ENCODE measurements at regions not wholly inside any gene's neighbourhood (a gene's known extent, or its start where the extent isn't known, plus 50 kb on each side); places are given as distances from the start of the nearest gene placed in this dataset.

- Histone ChIP-seq H3K27me3 (peaks cover 0 to 61% (median 0%) of the 10 kb centered on the region in 4 donors), H3K9me3 (peaks cover 0 to 17% (median 11%) of the 10 kb centered on the region in 3 donors), H3K36me3 (no peaks in the 10 kb centered on the region), H3K27ac (no peak overlapping the region), H3K4me3 (no peak overlapping the region), H3K4me1 (peaks cover 0 to 7% (median 0%) of the 10 kb centered on the region in 3 donors)
- intact Hi-C loops (cut with DNase I) = no loop called here
- no peak for DNase-seq
- TF ChIP-seq POLR2A (IDR thresholded peaks at IDR 0.05) (no peak), CTCF (IDR thresholded peaks at IDR 0.05) (no peak)
- 46 to 57% methylated on average over 4 to 7 of the region's 18 CpGs for WGBS, 2 donors
Observed at GRCh38 chr7:155194382-155195140, 103.1 kb upstream of the INSIG1 start.

- WGBS, 2 donors = 41 to 44% methylated on average over 1 of the region's 1 CpG
- Histone ChIP-seq H3K9me3 (peaks cover 0 to 17% (median 11%) of the 10 kb centered on the region in 3 donors), H3K27me3 (peaks cover 0 to 52% (median 0%) of the 10 kb centered on the region in 4 donors), H3K4me1 (no peaks in the 10 kb centered on the region), H3K27ac (no peak overlapping the region), H3K36me3 (no peaks in the 10 kb centered on the region), H3K4me3 (no peak overlapping the region)
- TF ChIP-seq CTCF (IDR thresholded peaks at IDR 0.05) (no peak), POLR2A (IDR thresholded peaks at IDR 0.05) (no peak)
- no peak for DNase-seq
- intact Hi-C loops (cut with DNase I) = no loop called here
Observed at GRCh38 chr7:155195939-155196523, 101.6 kb upstream of the INSIG1 start.

- Histone ChIP-seq H3K36me3 (no peaks in the 10 kb centered on the region), H3K9me3 (peaks cover 0 to 17% (median 11%) of the 10 kb centered on the region in 3 donors), H3K27me3 (peaks cover 0 to 38% (median 0%) of the 10 kb centered on the region in 4 donors), H3K4me3 (no peak overlapping the region), H3K27ac (no peak overlapping the region), H3K4me1 (no peaks in the 10 kb centered on the region)
- DNase-seq = no peak
- WGBS, 2 donors = 65 to 80% methylated on average over 3 to 18 of the region's 22 CpGs
- intact Hi-C loops (cut with DNase I) = no loop called here
- TF ChIP-seq POLR2A (IDR thresholded peaks at IDR 0.05) (no peak), CTCF (IDR thresholded peaks at IDR 0.05) (no peak)
Observed at GRCh38 chr7:155198196-155198892, 99.3 kb upstream of the INSIG1 start.

GRCh38 chr7:155198901-155199845 lies 98.5 kb upstream of the INSIG1 start:
- TF ChIP-seq POLR2A (IDR thresholded peaks at IDR 0.05) = no peak
- no peak for TF ChIP-seq CTCF (IDR thresholded peaks at IDR 0.05)
- Histone ChIP-seq H3K4me3 (no peak overlapping the region), H3K27ac (no peak overlapping the region), H3K36me3 (no peaks in the 10 kb centered on the region), H3K27me3 (peaks cover 0 to 37% (median 0%) of the 10 kb centered on the region in 4 donors), H3K9me3 (peaks cover 0 to 17% (median 11%) of the 10 kb centered on the region in 3 donors), H3K4me1 (no peaks in the 10 kb centered on the region)
- no peak for DNase-seq
- intact Hi-C loops (cut with DNase I) = no loop called here
- 78% methylated on average over 12 to 13 of the region's 13 CpGs for WGBS, 2 donors

Data from esophagus squamous epithelium (tissue), 5 donors.